Psoas muscle (tissue), 7 donors: ENCODE measurements at regions not wholly inside any gene's neighbourhood (a gene's known extent, or its start where the extent isn't known, plus 50 kb on each side); places are given as distances from the start of the nearest gene placed in this dataset.

Source experiments
- ATAC-seq, 4 donors: fragments of 200-7000 bp; cut with Tn5 transposase; one replicate each; pipeline ENCODE4 v1.9.1; 2020; ENCODE audit warnings: moderate library complexity in 3 of 4, mild to moderate bottlenecking in 2 of 4
- DNase-seq, 2 donors: peaks; one replicate each; pipeline ENCODE4 v3.0.0-alpha.2; 2020
- H3K27ac ChIP-seq: fragments of 200-600 bp; one replicate; pipeline ENCODE4 v1.8.0; 2022
- H3K27me3 ChIP-seq, 3 donors: fragments of 200-600 bp in 1 of 3; one replicate each; pipeline versions ENCODE4 v1.6.1 to v1.8.0; 2013 to 2022; ENCODE audit warnings: low read length in 2 of 3, mild to moderate bottlenecking in 2 of 3, moderate library complexity in 1 of 3; ENCODE audit not compliant: insufficient read depth in 3 of 3
- H3K36me3 ChIP-seq, 2 donors: fragments of 200-600 bp in 1 of 2; one replicate each; pipeline versions ENCODE4 v1.6.1 to v1.8.0; 2013 to 2022; ENCODE audit warnings: low read depth in 1 of 2, mild to moderate bottlenecking in 1 of 2, moderate library complexity in 1 of 2; ENCODE audit not compliant: insufficient read depth in 1 of 2
- H3K4me1 ChIP-seq: fragments of 200-600 bp; one replicate; pipeline ENCODE4 v1.8.0; 2022
- H3K4me3 ChIP-seq: fragments of 200-600 bp; one replicate; pipeline ENCODE4 v1.8.0; 2022; ENCODE audit warnings: mild to moderate bottlenecking
- H3K9me3 ChIP-seq: fragments of 200-600 bp; one replicate; pipeline ENCODE4 v1.8.0; 2022
- CTCF ChIP-seq: fragments of 200-600 bp; IDR thresholded peaks from one replicate; pipeline ENCODE4 v1.8.0; 2022; ENCODE audit warnings: antibody characterized with exemption
- WGBS, 3 donors: extraction: QIAGEN DNeasy Blood & Tissue Kit; methylation state at CpG; one replicate each; pipeline versions ENCODE4 v1.1.6 to v1.1.7; 2013; 5-methylcytosine and 5-hydroxymethylcytosine counted together
- intact Hi-C, 2 donors: fragments of 100-400 bp; cut with DNase I; formaldehyde crosslinking; loops; one replicate each; pipeline versions ENCODE4 v1.11.0 to v1.14.2; 2022
- donor health status: healthy with polysubstance abuse.
- donor health status: DM: no; HTN: no; CAD: no; lungs with moderate emphysema.
- donor health status: Bipolar disorder and iron deficiency.
- donor health status: healthy.
- donor health status: DM: yes; HTN: yes; CAD: no.
- donor health status: DM: no; HTN: no; CAD: no.
- donor health status: DM: yes; HTN: yes; CAD: no.

- Histone ChIP-seq H3K27me3 (no peaks in the 10 kb centered on the region), H3K27ac (no peak overlapping the region)
These were observed 364.0 kb downstream of the MN1 start for GRCh38 chr22:27437570-27437969.

GRCh38 chr22:27438271-27438980 lies 363.1 kb downstream of the MN1 start:
- peak overlapping the region; percentile 51 for H3K4me3 ChIP-seq

More at GRCh38 chr22:27437570-27437969, 364.0 kb downstream of the MN1 start:
- WGBS, 3 donors = 88 to 93% (median 91%) methylated on average over 4 of the region's 4 CpGs
- Histone ChIP-seq H3K9me3 (no peaks in the 10 kb centered on the region), H3K4me3 (no peak overlapping the region), H3K4me1 (peaks cover 9% of the 10 kb centered on the region), H3K36me3 (no peaks in the 10 kb centered on the region)
- no peak for DNase-seq
- TF ChIP-seq CTCF = no peak
- no peak for ATAC-seq
- intact Hi-C loops = no loop called here

GRCh38 chr22:27439131-27439530 lies 362.4 kb downstream of the MN1 start:
- H3K27me3 ChIP-seq = no peaks in the 10 kb centered on the region
- DNase-seq = no peak
- H3K4me3 ChIP-seq = no peak overlapping the region
- 51 to 56% (median 56%) methylated on average over 4 of the region's 4 CpGs for WGBS, 3 donors
- no peak overlapping the region for H3K27ac ChIP-seq
- peaks cover 9% of the 10 kb centered on the region for H3K4me1 ChIP-seq
- intact Hi-C loops = no loop called here
- no peak for TF ChIP-seq CTCF
- peak in 1 of 4 donors; percentile 13 for ATAC-seq
- H3K36me3 ChIP-seq = no peaks in the 10 kb centered on the region
- no peaks in the 10 kb centered on the region for H3K9me3 ChIP-seq

More at GRCh38 chr22:27438271-27438980, 363.1 kb downstream of the MN1 start:
- Histone ChIP-seq H3K9me3 (no peaks in the 10 kb centered on the region), H3K36me3 (no peaks in the 10 kb centered on the region), H3K27ac (no peak overlapping the region), H3K4me1 (peaks cover 9% of the 10 kb centered on the region), H3K27me3 (no peaks in the 10 kb centered on the region)
- ATAC-seq (peak; percentile 36 to 79 (median 62)), DNase-seq (peak in 1 of 2 donors; percentile 69)
- WGBS, 3 donors = 7 to 17% (median 13%) methylated on average over 22 of the region's 22 CpGs
- no peak for TF ChIP-seq CTCF
- intact Hi-C loops = no loop called here

GRCh38 chr22:27440304-27440865 lies 361.2 kb downstream of the MN1 start:
- intact Hi-C loops = no loop called here
- ATAC-seq = no peak
- no peaks in the 10 kb centered on the region for H3K36me3 ChIP-seq
- H3K4me3 ChIP-seq = no peak overlapping the region
- 63 to 67% (median 65%) methylated on average over 6 of the region's 6 CpGs for WGBS, 3 donors
- no peak overlapping the region for H3K27ac ChIP-seq
- no peak for DNase-seq
- no peaks in the 10 kb centered on the region for H3K27me3 ChIP-seq
- no peak for TF ChIP-seq CTCF
- peaks cover 9% of the 10 kb centered on the region for H3K4me1 ChIP-seq
- no peaks in the 10 kb centered on the region for H3K9me3 ChIP-seq
